Mucosa of descending colon (tissue), 3 donors: ENCODE measurements at regions not wholly inside any gene's neighbourhood (a gene's known extent, or its start where the extent isn't known, plus 50 kb on each side); places are given as distances from the start of the nearest gene placed in this dataset.
"Not testable (repeated sequence)": the region's sequence is repeated elsewhere in the genome, so short reads cannot be mapped to it uniquely, and the experiment has no call there.

ENCODE experiments used
- ATAC-seq: fragments of 200-7000 bp; cut with Tn5 transposase; one replicate; pipeline ENCODE4 v1.9.1; 2020; ENCODE audit warnings: mild to moderate bottlenecking, moderate library complexity
- DNase-seq, 3 donors: peaks; one replicate each; pipeline ENCODE4 v3.0.0-alpha.2; 2020
- H3K36me3 ChIP-seq: fragments of 200-600 bp; one replicate; pipeline ENCODE4 v1.8.0; 2021; ENCODE audit warnings: low read depth, mild to moderate bottlenecking
- H3K4me1 ChIP-seq: fragments of 200-600 bp; one replicate; pipeline ENCODE4 v1.8.0; 2021; ENCODE audit warnings: low read depth, mild to moderate bottlenecking
- H3K4me3 ChIP-seq: fragments of 200-600 bp; one replicate; pipeline ENCODE4 v1.8.0; 2021; ENCODE audit warnings: mild to moderate bottlenecking
- H3K9me3 ChIP-seq: fragments of 200-600 bp; one replicate; pipeline ENCODE4 v1.8.0; 2021; ENCODE audit warnings: mild to moderate bottlenecking
- intact Hi-C, 2 donors: fragments of 100-400 bp; cut with DNase I in 1 of 2; cut with micrococcal nuclease in 1 of 2; formaldehyde crosslinking; loops; one replicate each; pipeline versions ENCODE4 v1.11.0 to v1.11.1; 2022; cut with DNase I, micrococcal nuclease
- TF ChIP-seq, protein P1 (sequence below): fragments of 200-600 bp; IDR thresholded peaks from one replicate; pipeline ENCODE4 v1.8.0; 2022; ENCODE audit warnings: antibody characterized with exemption, mild to moderate bottlenecking
- donor health status: DM: no; HTN: no; CAD: no; lungs with moderate emphysema.
- donor health status: DM: no; HTN: no; CAD: no.
- donor health status: DM: no; HTN: yes; CAD: no.

DNA sequence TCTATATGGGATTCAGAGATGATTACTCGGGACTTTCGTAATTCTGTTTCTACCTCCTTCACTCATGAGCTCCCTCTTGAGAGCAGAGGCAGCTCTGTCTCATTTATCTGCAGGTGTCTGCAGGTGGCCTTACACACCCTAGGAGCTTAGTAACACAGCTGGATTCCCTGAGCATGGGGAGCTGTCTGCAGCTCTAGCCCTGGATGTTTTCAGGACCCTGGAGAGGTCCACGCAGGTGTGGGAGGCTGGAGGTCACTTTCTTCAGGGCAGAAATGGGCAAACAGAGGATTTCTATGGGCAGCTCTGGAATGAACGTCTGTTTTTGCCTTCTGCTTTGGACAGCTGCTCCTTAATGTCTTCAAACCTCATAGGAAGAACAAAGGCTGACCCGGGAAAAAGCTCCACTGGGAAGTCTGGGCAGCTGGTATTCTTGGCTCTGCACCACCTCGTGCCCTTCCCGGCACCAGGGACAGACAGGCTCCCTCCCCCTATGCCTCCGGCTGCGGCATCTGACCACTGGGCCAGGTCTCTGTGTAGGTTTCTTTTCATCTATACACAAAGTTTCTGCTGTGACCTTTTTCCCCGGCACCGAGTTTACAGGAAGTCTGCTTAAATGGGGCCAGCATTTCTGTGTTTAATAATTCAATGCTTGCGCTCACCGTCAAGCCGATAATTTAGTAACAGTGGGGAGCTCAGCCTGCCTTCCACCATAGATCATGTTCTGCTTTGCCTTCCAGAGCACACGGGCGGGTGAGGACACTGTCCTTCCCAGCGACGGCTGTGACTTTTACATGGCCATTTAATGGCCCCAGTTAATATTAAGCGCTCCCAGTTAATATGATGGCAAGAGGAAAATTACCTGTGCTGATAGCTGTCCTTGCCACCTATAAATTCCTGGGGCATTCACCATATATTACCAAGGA lies 320.2 kb upstream of the SFSWAP start:
- H3K36me3 ChIP-seq: no peaks in the 10 kb centered on the region
- H3K9me3 ChIP-seq: no peaks in the 10 kb centered on the region
- H3K4me1 ChIP-seq: no peaks in the 10 kb centered on the region
- ATAC-seq (peak; percentile 34), DNase-seq (peak in 1 of 3 donors; percentile 11)
- H3K4me3 ChIP-seq: no peak overlapping the region
- intact Hi-C loops: no loop called here
- TF ChIP-seq, protein P1, sequence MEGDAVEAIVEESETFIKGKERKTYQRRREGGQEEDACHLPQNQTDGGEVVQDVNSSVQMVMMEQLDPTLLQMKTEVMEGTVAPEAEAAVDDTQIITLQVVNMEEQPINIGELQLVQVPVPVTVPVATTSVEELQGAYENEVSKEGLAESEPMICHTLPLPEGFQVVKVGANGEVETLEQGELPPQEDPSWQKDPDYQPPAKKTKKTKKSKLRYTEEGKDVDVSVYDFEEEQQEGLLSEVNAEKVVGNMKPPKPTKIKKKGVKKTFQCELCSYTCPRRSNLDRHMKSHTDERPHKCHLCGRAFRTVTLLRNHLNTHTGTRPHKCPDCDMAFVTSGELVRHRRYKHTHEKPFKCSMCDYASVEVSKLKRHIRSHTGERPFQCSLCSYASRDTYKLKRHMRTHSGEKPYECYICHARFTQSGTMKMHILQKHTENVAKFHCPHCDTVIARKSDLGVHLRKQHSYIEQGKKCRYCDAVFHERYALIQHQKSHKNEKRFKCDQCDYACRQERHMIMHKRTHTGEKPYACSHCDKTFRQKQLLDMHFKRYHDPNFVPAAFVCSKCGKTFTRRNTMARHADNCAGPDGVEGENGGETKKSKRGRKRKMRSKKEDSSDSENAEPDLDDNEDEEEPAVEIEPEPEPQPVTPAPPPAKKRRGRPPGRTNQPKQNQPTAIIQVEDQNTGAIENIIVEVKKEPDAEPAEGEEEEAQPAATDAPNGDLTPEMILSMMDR: no peak

- Histone ChIP-seq H3K4me3 (no peak overlapping the region), H3K36me3 (no peaks in the 10 kb centered on the region), H3K4me1 (no peaks in the 10 kb centered on the region), H3K9me3 (no peaks in the 10 kb centered on the region)
- DNase-seq (no peak), ATAC-seq (no peak)
- intact Hi-C loops: no loop called here
- TF ChIP-seq, protein P1: no peak
Measured at GRCh38 chr12:131391399-131391798, 319.5 kb upstream of the SFSWAP start.

DNA sequence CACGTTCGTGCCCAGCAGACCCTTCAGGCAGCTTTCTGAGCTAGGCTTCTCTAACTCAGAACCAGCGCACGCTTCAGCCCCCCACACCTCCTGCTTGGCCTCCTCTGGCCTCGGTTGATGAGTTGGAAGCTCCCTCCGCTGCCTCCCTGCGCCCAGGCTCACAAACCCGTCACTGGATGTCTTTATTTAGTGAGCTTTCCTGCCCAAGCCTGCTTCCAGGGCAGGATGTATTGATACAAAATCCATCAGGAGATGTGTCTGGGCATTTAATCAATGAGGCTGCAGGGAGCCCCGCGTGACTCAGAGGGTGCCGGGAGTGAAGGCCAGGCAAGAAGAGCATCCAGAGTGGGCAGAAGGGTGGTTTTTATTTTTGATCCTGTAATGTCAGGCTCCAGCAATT lies 316.1 kb upstream of the SFSWAP start:
- H3K4me1 ChIP-seq, ATAC-seq, H3K36me3 ChIP-seq, DNase-seq, intact Hi-C loops, H3K4me3 ChIP-seq: not testable (repeated sequence)
- peaks cover 14% of the 10 kb centered on the region for H3K9me3 ChIP-seq

GRCh38 chr12:131395209-131395684 lies 315.6 kb upstream of the SFSWAP start:
- ATAC-seq, intact Hi-C loops, H3K4me1 ChIP-seq, H3K36me3 ChIP-seq, H3K4me3 ChIP-seq, DNase-seq: not testable (repeated sequence)
- peaks cover 14% of the 10 kb centered on the region for H3K9me3 ChIP-seq

- H3K4me3 ChIP-seq: no peak overlapping the region
- H3K4me1 ChIP-seq: no peaks in the 10 kb centered on the region
- H3K9me3 ChIP-seq: peaks cover 14% of the 10 kb centered on the region
- intact Hi-C loops: no loop called here
- H3K36me3 ChIP-seq: no peaks in the 10 kb centered on the region
- DNase-seq: no peak
- TF ChIP-seq, protein P1: no peak
- ATAC-seq: no peak
Measured at GRCh38 chr12:131395971-131396573, 314.8 kb upstream of the SFSWAP start.

DNA sequence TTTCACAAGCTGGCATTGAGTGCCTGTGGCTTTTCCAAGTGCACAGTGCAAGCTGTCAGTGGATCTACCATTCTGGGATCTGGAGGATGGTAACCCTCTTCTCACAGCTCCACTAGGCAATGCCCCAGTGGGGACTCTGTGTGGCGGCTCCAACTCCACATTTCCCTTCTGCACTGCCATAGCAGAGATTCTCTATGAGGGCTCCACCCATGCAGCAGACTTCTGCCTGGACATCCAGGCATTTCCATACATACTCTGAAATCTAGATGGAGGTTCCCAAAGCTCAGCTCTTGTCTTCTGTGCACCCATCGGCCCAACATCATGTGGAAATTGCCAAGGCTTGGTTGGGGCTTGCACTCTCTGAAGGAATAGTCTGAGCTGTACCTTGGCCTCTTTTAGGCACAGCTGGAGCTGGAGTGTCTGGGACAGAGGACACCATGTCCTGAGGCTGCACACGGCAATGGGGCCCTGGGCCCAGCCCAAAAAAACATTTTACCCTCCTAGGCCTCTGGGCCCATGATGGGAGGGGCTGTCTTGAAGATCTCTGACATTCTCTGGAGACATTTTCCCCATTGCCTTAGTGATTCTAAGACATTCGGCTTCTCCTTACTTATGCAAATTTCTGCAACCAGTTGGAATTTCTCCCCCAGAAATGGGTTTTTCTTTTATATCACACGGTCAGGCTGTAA lies 313.3 kb upstream of the SFSWAP start:
- no peaks in the 10 kb centered on the region for H3K4me1 ChIP-seq
- no peak for DNase-seq
- peaks cover 14% of the 10 kb centered on the region for H3K9me3 ChIP-seq
- H3K4me3 ChIP-seq: no peak overlapping the region
- TF ChIP-seq, protein P1: no peak
- H3K36me3 ChIP-seq: no peaks in the 10 kb centered on the region
- intact Hi-C loops: no loop called here
- ATAC-seq: no peak
